Neuronal stem cell (in vitro differentiated cells): ENCODE measurements at regions not wholly inside any gene's neighbourhood (a gene's known extent, or its start where the extent isn't known, plus 50 kb on each side); places are given as distances from the start of the nearest gene placed in this dataset.

Source experiments
- DNase-seq: peaks from one replicate; pipeline ENCODE4 v3.0.0-alpha.2; 2013; ENCODE audit warnings: low spot score
- H2AFZ ChIP-seq: one replicate; pipeline ENCODE4 v1.6.1; 2013; ENCODE audit warnings: mild to moderate bottlenecking, low read length, inconsistent platforms
- H2AK5ac ChIP-seq: 2 replicates; pipeline ENCODE4 v1.6.1; 2013; ENCODE audit warnings: low read depth, mild to moderate bottlenecking, inconsistent platforms, low read length, moderate library complexity, mixed read lengths
- H2BK120ac ChIP-seq: 2 replicates; pipeline ENCODE4 v1.6.1; 2013; ENCODE audit warnings: low read depth, mild to moderate bottlenecking, inconsistent platforms, low read length, moderate library complexity, mixed read lengths
- H2BK12ac ChIP-seq: one replicate; pipeline ENCODE4 v1.6.1; 2013; ENCODE audit warnings: low read length, inconsistent platforms
- H2BK15ac ChIP-seq: 2 replicates; pipeline ENCODE4 v1.6.1; 2013; ENCODE audit warnings: mild to moderate bottlenecking, low read length, inconsistent platforms, mixed read lengths
- H2BK5ac ChIP-seq: one replicate; pipeline ENCODE4 v1.6.1; 2013; ENCODE audit warnings: inconsistent platforms, mild to moderate bottlenecking, low read length, moderate library complexity
- H3K14ac ChIP-seq: one replicate; pipeline ENCODE4 v1.6.1; 2013; ENCODE audit warnings: low read length, inconsistent platforms
- H3K18ac ChIP-seq: 2 replicates; pipeline ENCODE4 v1.6.1; 2013; ENCODE audit warnings: low read length, inconsistent platforms
- H3K23ac ChIP-seq: 2 replicates; pipeline ENCODE4 v1.6.1; 2013; ENCODE audit warnings: low read depth, mild to moderate bottlenecking, mixed read lengths, low read length, inconsistent platforms; ENCODE audit not compliant: poor library complexity
- H3K27ac ChIP-seq: replicated peaks from 3 replicates; pipeline ENCODE4 v1.5.1; 2013; ENCODE audit warnings: low read length, inconsistent platforms
- H3K27me3 ChIP-seq, 3 experiments: 2 replicates each; pipeline ENCODE4 v1.6.1; 2013; ENCODE audit warnings: low read length in 3 of 3, mild to moderate bottlenecking in 2 of 3, inconsistent platforms in 1 of 3, low read depth in 1 of 3, mixed read lengths in 1 of 3, moderate library complexity in 1 of 3; ENCODE audit not compliant: control insufficient read depth in 3 of 3, insufficient read depth in 3 of 3
- H3K36me3 ChIP-seq, 2 donors: replicated peaks in 1 of 2; 2 replicates each; pipeline ENCODE4 v1.6.1; 2013; ENCODE audit warnings: low read length in 2 of 2; ENCODE audit not compliant: control insufficient read depth in 2 of 2, insufficient read depth in 2 of 2
- H3K4ac ChIP-seq: 2 replicates; pipeline ENCODE4 v1.6.1; 2013; ENCODE audit warnings: inconsistent platforms, mild to moderate bottlenecking, low read length, moderate library complexity
- H3K4me1 ChIP-seq, 2 donors: 1 replicate in 1 of 2; 2 replicates in 1 of 2; pipeline ENCODE4 v1.6.1; 2013; ENCODE audit warnings: low read length in 2 of 2, low read depth in 1 of 2; ENCODE audit not compliant: control insufficient read depth in 2 of 2, insufficient read depth in 1 of 2
- H3K4me2 ChIP-seq: one replicate; pipeline ENCODE4 v1.6.1; 2013; ENCODE audit warnings: mild to moderate bottlenecking, low read length, inconsistent platforms; ENCODE audit not compliant: insufficient read depth, poor library complexity, severe bottlenecking
- H3K4me3 ChIP-seq, 2 donors: 2 replicates each; pipeline ENCODE4 v1.5.1; 2013; ENCODE audit warnings: low read length in 2 of 2, mild to moderate bottlenecking in 2 of 2, inconsistent platforms in 1 of 2, moderate library complexity in 1 of 2
- H3K79me1 ChIP-seq: one replicate; pipeline ENCODE4 v1.6.1; 2013; ENCODE audit warnings: low read depth, mild to moderate bottlenecking, inconsistent platforms, low read length, moderate library complexity
- H3K9ac ChIP-seq: one replicate; pipeline ENCODE4 v1.6.1; 2013; ENCODE audit warnings: mild to moderate bottlenecking, low read depth, low read length, inconsistent platforms; ENCODE audit not compliant: poor library complexity
- H3K9me3 ChIP-seq, 2 donors: replicated peaks in 1 of 2; 2 replicates each; pipeline versions ENCODE3 to v1.6.1; 2013; ENCODE audit warnings: low read length in 2 of 2, mild to moderate bottlenecking in 2 of 2, inconsistent platforms in 1 of 2, low read depth in 1 of 2, mixed read lengths in 1 of 2, moderate library complexity in 1 of 2; ENCODE audit not compliant: control insufficient read depth in 2 of 2, insufficient read depth in 1 of 2
- H4K8ac ChIP-seq: one replicate; pipeline ENCODE4 v1.6.1; 2013; ENCODE audit warnings: low read depth, mild to moderate bottlenecking, inconsistent platforms, low read length, moderate library complexity
- H4K91ac ChIP-seq: one replicate; pipeline ENCODE4 v1.6.1; 2013; ENCODE audit warnings: low read length, low read depth, mild to moderate bottlenecking, inconsistent platforms; ENCODE audit not compliant: poor library complexity
- WGBS, 2 donors: extraction: QIAGEN DNeasy Blood & Tissue Kit; methylation state at CpG; one replicate each; pipeline ENCODE4 v1.1.7; 2013; ENCODE audit warnings: missing lambda C conversion rate in 2 of 2, mixed read lengths in 1 of 2; ENCODE audit not compliant: insufficient read length in 2 of 2, insufficient replicate concordance in 1 of 2; ENCODE audit errors: extremely low coverage in 2 of 2; 5-methylcytosine and 5-hydroxymethylcytosine counted together

GRCh38 chr2:154589514-154589913 is 109.0 kb upstream of the KCNJ3 start:
- DNase-seq = no peak
- Histone ChIP-seq H2BK120ac (no peak overlapping the region), H3K9ac (no peak overlapping the region), H3K27me3 (no peaks in the 10 kb centered on the region), H3K23ac (no peak overlapping the region), H2BK5ac (no peak overlapping the region), H2BK15ac (no peak overlapping the region), H3K14ac (no peak overlapping the region), H4K8ac (no peak overlapping the region), H3K4me3 (no peak overlapping the region), H3K36me3 (no peaks in the 10 kb centered on the region), H2AK5ac (no peak overlapping the region), H4K91ac (no peak overlapping the region), H3K4me2 (no peak overlapping the region), H3K79me1 (no peaks in the 10 kb centered on the region), H3K18ac (no peak overlapping the region), H2AFZ (no peak overlapping the region), H2BK12ac (no peak overlapping the region), H3K9me3 (no peaks in the 10 kb centered on the region), H3K4ac (no peak overlapping the region), H3K4me1 (peaks cover 0 to 1% of the 10 kb centered on the region in 2 donors), H3K27ac (no peak overlapping the region)

- Histone ChIP-seq H4K91ac (no peak overlapping the region), H3K18ac (no peak overlapping the region), H3K27ac (no peak overlapping the region), H3K27me3 (no peaks in the 10 kb centered on the region), H3K14ac (no peak overlapping the region), H3K4me1 (peaks cover 0 to 1% of the 10 kb centered on the region in 2 donors), H3K4me3 (no peak overlapping the region), H4K8ac (no peak overlapping the region), H3K4ac (no peak overlapping the region), H2BK120ac (no peak overlapping the region), H2BK12ac (no peak overlapping the region), H2BK15ac (no peak overlapping the region), H3K4me2 (no peak overlapping the region), H2BK5ac (no peak overlapping the region), H2AK5ac (no peak overlapping the region), H3K9ac (no peak overlapping the region), H3K9me3 (no peaks in the 10 kb centered on the region), H3K36me3 (no peaks in the 10 kb centered on the region), H3K79me1 (no peaks in the 10 kb centered on the region), H2AFZ (no peak overlapping the region), H3K23ac (no peak overlapping the region)
- no CpG with 5 or more reads among the region's 2 CpGs for WGBS, 2 donors
- no peak for DNase-seq
Measured at GRCh38 chr2:154591294-154591820, 107.1 kb upstream of the KCNJ3 start.

- Histone ChIP-seq H3K4me2 (no peak overlapping the region), H3K18ac (no peak overlapping the region), H2BK120ac (no peak overlapping the region), H3K23ac (no peak overlapping the region), H3K9me3 (no peaks in the 10 kb centered on the region), H2BK5ac (no peak overlapping the region), H3K4me1 (no peaks in the 10 kb centered on the region), H3K36me3 (no peaks in the 10 kb centered on the region), H3K14ac (no peak overlapping the region), H2AK5ac (no peak overlapping the region), H4K91ac (no peak overlapping the region), H3K27ac (no peak overlapping the region), H2BK12ac (no peak overlapping the region), H3K27me3 (no peaks in the 10 kb centered on the region), H3K79me1 (no peaks in the 10 kb centered on the region), H3K9ac (no peak overlapping the region), H2AFZ (no peak overlapping the region), H3K4me3 (no peak overlapping the region), H3K4ac (no peak overlapping the region), H2BK15ac (no peak overlapping the region), H4K8ac (no peak overlapping the region)
- WGBS, 2 donors = no CpG with 5 or more reads among the region's 3 CpGs
- no peak for DNase-seq
Measured at GRCh38 chr2:154599189-154599588, 99.3 kb upstream of the KCNJ3 start.

- no peaks in the 10 kb centered on the region for H3K27me3 ChIP-seq
- H2AFZ ChIP-seq = no peak overlapping the region
- H3K9ac ChIP-seq = no peak overlapping the region
- no peak overlapping the region for H4K91ac ChIP-seq
- H3K9me3 ChIP-seq = no peaks in the 10 kb centered on the region
- H3K18ac ChIP-seq = no peak overlapping the region
- no peak for DNase-seq
- no peak overlapping the region for H3K4me3 ChIP-seq
- H3K23ac ChIP-seq = no peak overlapping the region
- H2BK12ac ChIP-seq = no peak overlapping the region
- no peak overlapping the region for H3K4me2 ChIP-seq
- WGBS, 2 donors = no CpG with 5 or more reads among the region's 4 CpGs
- no peak overlapping the region for H3K14ac ChIP-seq
- H3K36me3 ChIP-seq = no peaks in the 10 kb centered on the region
- no peak overlapping the region for H4K8ac ChIP-seq
- no peak overlapping the region for H2AK5ac ChIP-seq
- no peaks in the 10 kb centered on the region for H3K4me1 ChIP-seq
- H2BK15ac ChIP-seq = no peak overlapping the region
- H3K79me1 ChIP-seq = no peaks in the 10 kb centered on the region
- H3K4ac ChIP-seq = no peak overlapping the region
- no peak overlapping the region for H3K27ac ChIP-seq
- no peak overlapping the region for H2BK120ac ChIP-seq
- no peak overlapping the region for H2BK5ac ChIP-seq
Measured at GRCh38 chr2:154600927-154601494, 97.5 kb upstream of the KCNJ3 start.
